Fibroblast of the aortic adventitia (primary cell): ENCODE measurements at regions not wholly inside any gene's neighbourhood (a gene's known extent, or its start where the extent isn't known, plus 50 kb on each side); places are given as distances from the start of the nearest gene placed in this dataset.

Experiments
- DNase-seq: peaks from one replicate; pipeline ENCODE4 v3.0.0-alpha.2; 2010; ENCODE audit warnings: low read depth
- H3K4me3 ChIP-seq: 2 replicates; pipeline ENCODE4 v1.5.1; 2011; ENCODE audit warnings: low read depth, mild to moderate bottlenecking, control low read depth, low read length, moderate library complexity
- TF ChIP-seq, protein P1 (sequence below): IDR thresholded peaks from 2 replicates; pipeline ENCODE4 v1.5.1; 2011; ENCODE audit warnings: mild to moderate bottlenecking, low read length, control low read depth, inconsistent platforms; ENCODE audit not compliant: insufficient read depth

DNA sequence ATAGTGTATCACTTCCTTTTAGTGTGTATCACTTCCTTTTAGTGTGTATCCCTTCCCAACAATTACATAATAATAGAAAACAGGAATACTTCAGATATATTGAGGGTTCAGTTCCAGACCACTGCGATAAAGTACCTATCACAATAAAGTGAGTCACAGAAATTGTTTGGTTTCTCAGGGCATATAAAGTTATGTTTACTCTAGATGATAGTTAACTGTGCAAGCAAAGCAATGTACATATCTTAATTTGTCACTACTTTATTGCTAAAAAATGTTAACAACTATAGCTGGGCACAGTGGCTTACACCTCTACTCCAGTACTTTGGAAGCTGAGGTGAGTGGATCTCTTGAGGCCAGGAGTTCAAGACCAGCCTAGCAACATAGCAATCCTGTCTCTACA is 938.4 kb downstream of the CCSER2 start:
- DNase-seq, result no peak
- no peak overlapping the region for H3K4me3 ChIP-seq
- TF ChIP-seq, protein P1, sequence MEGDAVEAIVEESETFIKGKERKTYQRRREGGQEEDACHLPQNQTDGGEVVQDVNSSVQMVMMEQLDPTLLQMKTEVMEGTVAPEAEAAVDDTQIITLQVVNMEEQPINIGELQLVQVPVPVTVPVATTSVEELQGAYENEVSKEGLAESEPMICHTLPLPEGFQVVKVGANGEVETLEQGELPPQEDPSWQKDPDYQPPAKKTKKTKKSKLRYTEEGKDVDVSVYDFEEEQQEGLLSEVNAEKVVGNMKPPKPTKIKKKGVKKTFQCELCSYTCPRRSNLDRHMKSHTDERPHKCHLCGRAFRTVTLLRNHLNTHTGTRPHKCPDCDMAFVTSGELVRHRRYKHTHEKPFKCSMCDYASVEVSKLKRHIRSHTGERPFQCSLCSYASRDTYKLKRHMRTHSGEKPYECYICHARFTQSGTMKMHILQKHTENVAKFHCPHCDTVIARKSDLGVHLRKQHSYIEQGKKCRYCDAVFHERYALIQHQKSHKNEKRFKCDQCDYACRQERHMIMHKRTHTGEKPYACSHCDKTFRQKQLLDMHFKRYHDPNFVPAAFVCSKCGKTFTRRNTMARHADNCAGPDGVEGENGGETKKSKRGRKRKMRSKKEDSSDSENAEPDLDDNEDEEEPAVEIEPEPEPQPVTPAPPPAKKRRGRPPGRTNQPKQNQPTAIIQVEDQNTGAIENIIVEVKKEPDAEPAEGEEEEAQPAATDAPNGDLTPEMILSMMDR, result no peak

DNA sequence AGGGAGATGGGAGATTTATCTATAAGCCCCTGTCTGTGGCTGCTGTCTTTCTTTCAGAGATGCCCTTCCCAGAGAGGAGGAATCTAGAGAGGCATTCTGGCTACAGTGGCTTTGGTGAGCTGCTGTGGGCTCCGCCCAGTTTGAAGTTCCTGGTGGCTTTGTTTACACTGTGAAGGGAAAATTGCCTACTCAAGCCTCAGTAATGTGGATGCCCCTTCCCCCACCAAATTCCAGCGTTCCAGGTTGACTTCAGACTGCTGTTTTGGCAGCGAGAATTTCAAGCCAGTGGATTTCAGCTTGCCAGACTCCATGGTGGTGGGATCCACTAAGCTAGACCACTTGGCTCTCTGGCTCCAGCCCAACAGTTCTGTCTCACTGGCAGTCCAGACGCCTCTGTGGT is 951.6 kb downstream of the CCSER2 start:
- no peak for DNase-seq
- no peak overlapping the region for H3K4me3 ChIP-seq

DNA sequence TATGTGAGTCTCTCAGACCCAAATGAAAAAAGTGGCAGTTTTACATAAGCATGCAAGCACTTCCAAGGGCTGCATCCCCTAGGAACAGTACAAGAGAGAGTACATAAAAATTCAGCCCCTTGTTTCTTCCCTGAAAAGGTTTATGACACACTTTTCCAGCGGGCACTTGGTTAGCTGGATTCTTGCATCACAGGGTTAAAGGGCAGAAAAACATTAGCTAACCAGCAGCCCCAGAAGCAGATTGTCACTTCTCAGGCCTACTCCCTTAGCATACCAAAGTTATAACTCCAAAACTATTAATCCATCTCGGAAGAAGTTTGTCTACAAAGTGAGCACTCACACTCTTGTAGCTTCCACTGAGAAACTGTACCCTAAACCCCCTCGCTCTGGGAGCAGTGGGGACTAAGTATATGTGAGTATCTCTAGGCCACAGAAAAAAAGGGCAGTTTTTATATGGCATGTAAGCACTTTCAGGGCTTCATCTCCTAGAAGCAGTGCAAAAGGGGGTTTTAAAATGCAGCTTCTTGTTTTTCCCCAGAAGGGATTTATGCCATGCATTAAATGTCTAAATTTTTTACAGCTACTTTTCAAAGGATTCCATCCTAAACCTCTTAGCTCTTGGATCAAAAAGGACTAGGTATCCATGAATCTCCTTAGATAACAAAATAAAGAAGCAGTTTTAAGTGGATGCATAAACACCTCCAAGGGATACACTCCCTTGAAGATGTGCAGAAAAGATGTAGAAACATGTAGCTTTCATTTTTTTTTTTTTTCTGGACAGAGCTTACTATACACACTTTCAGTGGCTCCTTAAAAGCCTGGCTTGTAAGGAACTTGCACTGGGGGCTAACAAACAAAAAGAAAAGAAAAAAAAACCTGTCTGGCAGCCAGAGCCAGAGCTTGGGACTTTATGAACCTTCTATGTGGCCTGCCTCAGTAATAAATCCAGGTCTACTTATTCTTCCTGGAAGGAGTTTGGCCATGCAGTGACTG is 956.7 kb downstream of the CCSER2 start:
- no peak overlapping the region for H3K4me3 ChIP-seq
- TF ChIP-seq, protein P1, result no peak
- DNase-seq, result no peak

More for the DNA sequence above, 951.6 kb downstream of the CCSER2 start:
- TF ChIP-seq, protein P1, result no peak

DNA sequence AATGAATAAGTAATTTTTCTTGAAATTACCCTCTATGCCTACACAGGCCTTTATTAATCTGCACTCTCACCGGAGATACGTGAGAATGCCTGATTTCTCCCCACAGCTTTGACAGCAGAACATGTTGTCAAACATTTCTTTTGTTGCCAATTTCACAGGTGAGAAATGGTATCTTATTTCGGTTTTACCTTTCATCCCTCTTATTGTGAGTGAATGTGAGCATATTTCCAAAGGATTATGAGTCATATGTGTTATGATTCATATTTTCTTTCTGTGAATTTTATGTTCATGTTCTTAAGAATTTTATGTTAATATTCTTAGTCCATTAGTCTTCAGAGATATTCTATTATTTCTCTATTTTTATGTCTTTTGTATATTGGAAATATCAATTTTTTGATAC is 965.1 kb downstream of the CCSER2 start:
- no peak overlapping the region for H3K4me3 ChIP-seq
- TF ChIP-seq, protein P1, result no peak
- no peak for DNase-seq

DNA sequence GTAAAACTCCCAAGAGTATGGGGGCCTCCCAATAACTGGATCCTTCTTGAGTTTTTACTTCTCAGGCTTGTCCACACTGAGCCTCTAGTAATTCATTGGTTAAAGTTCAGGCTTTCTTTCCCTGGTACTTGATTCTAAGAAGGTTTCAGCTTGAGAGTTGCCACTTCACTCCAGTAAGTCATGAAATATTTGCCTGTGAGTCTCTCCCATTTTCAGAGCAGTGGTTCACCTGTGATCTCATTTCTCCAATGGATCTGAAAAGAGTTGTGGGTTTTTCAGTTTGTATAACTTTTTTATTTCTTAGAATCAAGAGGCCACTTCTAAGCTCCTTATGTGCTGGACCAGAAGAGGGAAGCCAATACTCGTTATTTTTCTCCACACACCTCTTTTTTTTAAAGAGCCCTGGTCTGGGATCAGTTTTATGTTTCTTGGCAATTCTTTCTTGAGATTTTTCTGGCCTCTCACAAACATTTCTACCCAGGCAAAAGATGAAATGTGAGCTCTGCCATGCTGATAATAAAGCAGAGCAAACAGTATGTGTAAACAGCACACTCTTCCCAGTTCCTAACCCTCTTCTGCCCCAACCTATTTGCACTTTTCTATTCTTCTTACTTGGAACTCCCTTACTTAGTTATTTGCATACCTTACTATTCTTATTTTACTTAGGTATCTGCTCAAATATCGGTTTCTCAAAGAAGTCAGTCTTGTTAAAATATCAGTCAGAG is 983.4 kb downstream of the CCSER2 start:
- TF ChIP-seq, protein P1, result no peak
- DNase-seq, result no peak

DNA sequence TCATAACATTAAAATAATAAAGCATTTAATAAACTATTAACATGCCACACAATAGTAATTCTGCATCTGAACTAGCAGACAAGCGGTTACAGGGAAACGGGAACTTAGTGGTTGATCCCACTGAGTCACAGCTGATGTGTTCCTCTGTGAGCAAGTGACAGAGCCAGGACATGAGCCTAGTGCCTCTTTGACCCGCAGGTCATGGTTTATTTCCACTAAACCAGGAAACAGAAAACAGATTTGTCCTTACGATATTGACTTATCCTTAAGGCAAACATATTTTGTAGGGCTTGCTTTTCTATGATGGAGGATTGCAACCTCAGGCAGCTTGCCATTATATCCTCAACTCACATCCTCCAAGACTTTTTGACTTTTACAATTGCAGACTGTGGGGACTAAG is 987.3 kb downstream of the CCSER2 start:
- TF ChIP-seq, protein P1, result no peak

More for the DNA sequence above, 983.4 kb downstream of the CCSER2 start:
- H3K4me3 ChIP-seq, result no peak overlapping the region

More for the DNA sequence above, 987.3 kb downstream of the CCSER2 start:
- no peak for DNase-seq
- no peak overlapping the region for H3K4me3 ChIP-seq
